Loucy (cell line): ENCODE measurements at regions not wholly inside any gene's neighbourhood (a gene's known extent, or its start where the extent isn't known, plus 50 kb on each side); places are given as distances from the start of the nearest gene placed in this dataset.

Source experiments
- EZH2phosphoT487 ChIP-seq: fragments of 200-600 bp; IDR thresholded peaks from 2 replicates; pipeline ENCODE4 v1.6.1; 2018; ENCODE audit warnings: antibody characterized with exemption, mild to moderate bottlenecking, moderate library complexity, borderline replicate concordance
- TF ChIP-seq, protein P1 (sequence below): fragments of 200-600 bp; sonication (generic); conservative IDR thresholded peaks from 2 replicates; pipeline ENCODE4 v1.5.1; 2014; ENCODE audit warnings: mild to moderate bottlenecking, antibody characterized with exemption, low read length

DNA sequence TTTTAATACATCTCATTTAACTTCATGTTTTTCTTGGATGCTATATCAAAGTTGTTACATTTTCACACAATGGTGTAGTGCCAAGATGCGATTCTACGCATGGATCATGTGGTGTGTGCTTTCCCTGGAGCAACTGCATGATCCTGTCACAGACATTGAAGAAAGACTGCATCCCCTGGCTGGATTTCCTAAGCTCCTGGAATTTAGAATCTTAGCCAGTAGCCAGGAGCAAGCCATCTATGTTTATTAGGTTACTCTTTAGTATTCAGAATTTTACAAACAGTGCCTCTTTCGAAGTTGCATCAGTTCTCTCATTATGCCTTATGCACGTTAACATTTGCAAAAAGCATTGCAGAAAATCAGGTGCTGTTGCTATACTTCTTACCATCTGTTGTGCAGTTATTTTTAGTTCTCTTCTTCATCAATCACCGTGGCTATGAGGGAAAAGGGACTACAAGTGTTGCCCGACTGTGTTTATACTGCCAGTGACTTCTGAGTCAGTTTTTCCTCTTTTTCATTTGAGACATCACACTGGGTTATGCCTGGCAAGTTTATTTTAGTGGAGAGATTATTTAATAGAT lies 584.2 kb downstream of the BCKDHB start:
- TF ChIP-seq, protein P1, sequence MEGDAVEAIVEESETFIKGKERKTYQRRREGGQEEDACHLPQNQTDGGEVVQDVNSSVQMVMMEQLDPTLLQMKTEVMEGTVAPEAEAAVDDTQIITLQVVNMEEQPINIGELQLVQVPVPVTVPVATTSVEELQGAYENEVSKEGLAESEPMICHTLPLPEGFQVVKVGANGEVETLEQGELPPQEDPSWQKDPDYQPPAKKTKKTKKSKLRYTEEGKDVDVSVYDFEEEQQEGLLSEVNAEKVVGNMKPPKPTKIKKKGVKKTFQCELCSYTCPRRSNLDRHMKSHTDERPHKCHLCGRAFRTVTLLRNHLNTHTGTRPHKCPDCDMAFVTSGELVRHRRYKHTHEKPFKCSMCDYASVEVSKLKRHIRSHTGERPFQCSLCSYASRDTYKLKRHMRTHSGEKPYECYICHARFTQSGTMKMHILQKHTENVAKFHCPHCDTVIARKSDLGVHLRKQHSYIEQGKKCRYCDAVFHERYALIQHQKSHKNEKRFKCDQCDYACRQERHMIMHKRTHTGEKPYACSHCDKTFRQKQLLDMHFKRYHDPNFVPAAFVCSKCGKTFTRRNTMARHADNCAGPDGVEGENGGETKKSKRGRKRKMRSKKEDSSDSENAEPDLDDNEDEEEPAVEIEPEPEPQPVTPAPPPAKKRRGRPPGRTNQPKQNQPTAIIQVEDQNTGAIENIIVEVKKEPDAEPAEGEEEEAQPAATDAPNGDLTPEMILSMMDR = no peak
- no peak for TF ChIP-seq EZH2phosphoT487
